A549 (cell line): ENCODE measurements at regions not wholly inside any gene's neighbourhood (a gene's known extent, or its start where the extent isn't known, plus 50 kb on each side); places are given as distances from the start of the nearest gene placed in this dataset.

Source experiments
- ATAC-seq, 2 experiments: fragments of 200-7000 bp in 1 of 2; fragments of >200 bp in 1 of 2; cut with Nextera tagmentation in 1 of 2; cut with Tn5 transposase in 1 of 2; 3 replicates each; pipeline versions ENCODE4 v1.8.0 to v1.9.1; 2018 to 2020; ENCODE audit warnings: mild to moderate bottlenecking in 1 of 2, moderate library complexity in 1 of 2
- CTCF ChIA-PET: fragments of 300-600 bp; sonication (Branson Sonifier 250); formaldehyde crosslinking; extraction: SDS; loops from one replicate; lab custom pipeline; 2021; ENCODE audit warnings: antibody characterized with exemption, inconsistent platforms; lab: Yijun Ruan, JAX
- POLR2A ChIA-PET: fragments of 350-600 bp; formaldehyde crosslinking; extraction: SDS; loops from one replicate; lab custom pipeline; 2021; ENCODE audit warnings: antibody characterized with exemption, inconsistent platforms; lab: Yijun Ruan, JAX
- DNase-seq, 2 experiments: peaks; one replicate each; pipeline versions ENCODE4 v3.0.0 to v3.0.0-alpha.2; 2011 to 2016; ENCODE audit warnings: low read depth in 1 of 2, low spot score in 1 of 2
- FAIRE-seq: peaks from 2 replicates; lab custom pipeline; 2011; peaks lifted over from hg19 to GRCh38; lab: Jason Lieb, UNC
- H3K27ac ChIP-seq, 2 experiments: fragments of >200 bp; sonication (Bioruptor Twin); formaldehyde crosslinking; 3 replicates each; pipeline ENCODE4 v1.5.1; 2016 to 2017
- H3K4me1 ChIP-seq: fragments of >200 bp; sonication (Bioruptor Twin); formaldehyde crosslinking; 3 replicates; pipeline ENCODE4 v1.6.1; 2016
- H3K4me2 ChIP-seq: fragments of >200 bp; sonication (Bioruptor Twin); formaldehyde crosslinking; 3 replicates; pipeline ENCODE4 v1.6.1; 2016
- H3K4me3 ChIP-seq: fragments of >200 bp; sonication (Bioruptor Twin); formaldehyde crosslinking; 3 replicates; pipeline ENCODE4 v1.5.1; 2016
- H3K9me3 ChIP-seq: fragments of >200 bp; sonication (Bioruptor Twin); formaldehyde crosslinking; 3 replicates; pipeline ENCODE4 v1.6.1; 2016
- BHLHE40 ChIP-seq: IDR thresholded peaks from 2 replicates; pipeline ENCODE4 v1.6.1; 2012; ENCODE audit warnings: low read depth, low read length, inconsistent platforms
- CBX2 ChIP-seq: fragments of 200-600 bp; sonication (generic); IDR thresholded peaks from 2 replicates; pipeline ENCODE4 v1.6.1; 2016; ENCODE audit warnings: low read depth, mild to moderate bottlenecking, borderline replicate concordance
- CBX8 ChIP-seq: fragments of 200-600 bp; sonication (generic); IDR thresholded peaks from 2 replicates; pipeline ENCODE4 v1.6.1; 2016
- CEBPB ChIP-seq, 2 experiments: fragments of >200 bp in 1 of 2; sonication (Bioruptor Twin) in 1 of 2; formaldehyde crosslinking in 1 of 2; IDR thresholded peaks; 2 replicates each; pipeline ENCODE4 v1.6.1; 2012 to 2016
- CHD4 ChIP-seq: fragments of 200-600 bp; sonication (generic); IDR thresholded peaks from 2 replicates; pipeline ENCODE4 v1.6.1; 2016; ENCODE audit warnings: antibody characterized with exemption, mild to moderate bottlenecking, borderline replicate concordance
- EHF ChIP-seq: fragments of 250-450 bp; sonication (Bioruptor Pico); IDR thresholded peaks from 2 replicates; pipeline ENCODE4 v1.5.0; 2020; ENCODE audit warnings: mild to moderate bottlenecking
- ELK1 ChIP-seq: fragments of 150-350 bp; IDR thresholded peaks from 2 replicates; pipeline ENCODE4 v1.6.1; 2014; ENCODE audit warnings: low read depth, mild to moderate bottlenecking, low read length
- FOSB ChIP-seq: fragments of 250-450 bp; sonication (Bioruptor Pico); IDR thresholded peaks from 2 replicates; pipeline ENCODE4 v1.5.0; 2020; ENCODE audit warnings: mild to moderate bottlenecking, moderate library complexity
- FOXS1 ChIP-seq: fragments of 250-450 bp; sonication (Bioruptor Pico); IDR thresholded peaks from 2 replicates; pipeline ENCODE4 v1.5.0; 2020; ENCODE audit warnings: mild to moderate bottlenecking, moderate library complexity
- GATA3 ChIP-seq: IDR thresholded peaks from 2 replicates; pipeline ENCODE4 v1.6.1; 2012; ENCODE audit warnings: borderline replicate concordance
- HEYL ChIP-seq: fragments of 250-450 bp; sonication (Bioruptor Pico); IDR thresholded peaks from 2 replicates; pipeline ENCODE4 v1.8.0; 2021; ENCODE audit warnings: mild to moderate bottlenecking, moderate library complexity
- HOXB5 ChIP-seq: fragments of 250-450 bp; sonication (Bioruptor Pico); IDR thresholded peaks from 2 replicates; pipeline ENCODE4 v1.5.0; 2020; ENCODE audit warnings: mild to moderate bottlenecking, moderate library complexity
- KDM5A ChIP-seq: fragments of 200-600 bp; sonication (generic); IDR thresholded peaks from 2 replicates; pipeline ENCODE4 v1.6.1; 2016; ENCODE audit warnings: antibody characterized with exemption, mild to moderate bottlenecking
- MAZ ChIP-seq: fragments of 150-350 bp; IDR thresholded peaks from 2 replicates; pipeline ENCODE4 v1.6.1; 2014; ENCODE audit warnings: antibody characterized with exemption, low read depth, low read length, borderline replicate concordance
- PHF8 ChIP-seq: fragments of 200-600 bp; sonication (generic); IDR thresholded peaks from 2 replicates; pipeline ENCODE4 v1.6.1; 2016; ENCODE audit warnings: low read depth, mild to moderate bottlenecking, antibody characterized with exemption, moderate library complexity, borderline replicate concordance
- POLR2AphosphoS2 ChIP-seq: conservative IDR thresholded peaks from 2 replicates; pipeline ENCODE4 v1.6.1; 2012; ENCODE audit warnings: low read length, improper control_type of control experiment, inconsistent platforms
- RARB ChIP-seq: fragments of 250-450 bp; sonication (Bioruptor Pico); IDR thresholded peaks from 2 replicates; pipeline ENCODE4 v1.8.0; 2021; ENCODE audit warnings: mild to moderate bottlenecking, moderate library complexity
- SREBF2 ChIP-seq: fragments of 450-650 bp; IDR thresholded peaks from 2 replicates; pipeline ENCODE4 v1.6.1; 2014; ENCODE audit warnings: mild to moderate bottlenecking, moderate library complexity
- TFCP2L1 ChIP-seq: fragments of 250-450 bp; sonication (Bioruptor Pico); IDR thresholded peaks from 2 replicates; pipeline ENCODE4 v1.5.0; 2021; ENCODE audit warnings: mild to moderate bottlenecking
- ZC3H11A ChIP-seq: fragments of 450-650 bp; IDR thresholded peaks from 2 replicates; pipeline ENCODE4 v1.6.1; 2014; ENCODE audit warnings: antibody characterized with exemption, mild to moderate bottlenecking
- ZNF302 ChIP-seq: fragments of 250-450 bp; sonication (Bioruptor Pico); IDR thresholded peaks from 2 replicates; pipeline ENCODE4 v1.9.0; 2021; ENCODE audit warnings: inconsistent platforms, mild to moderate bottlenecking, moderate library complexity
- ZSCAN20 ChIP-seq: fragments of 250-450 bp; sonication (Bioruptor Pico); IDR thresholded peaks from 2 replicates; pipeline ENCODE4 v1.8.0; 2022; ENCODE audit warnings: mild to moderate bottlenecking, moderate library complexity
- WGBS: methylation state at CpG from one replicate; pipeline ENCODE4 v1.1.6; 2017; ENCODE audit errors: missing lambda C conversion rate; 5-methylcytosine and 5-hydroxymethylcytosine counted together
- TF ChIP-seq, protein P1 (sequence below): fragments of 250-450 bp; sonication (Bioruptor Pico); IDR thresholded peaks from 2 replicates; pipeline ENCODE4 v1.5.0; 2021; ENCODE audit warnings: mild to moderate bottlenecking, moderate library complexity, borderline replicate concordance

DNA sequence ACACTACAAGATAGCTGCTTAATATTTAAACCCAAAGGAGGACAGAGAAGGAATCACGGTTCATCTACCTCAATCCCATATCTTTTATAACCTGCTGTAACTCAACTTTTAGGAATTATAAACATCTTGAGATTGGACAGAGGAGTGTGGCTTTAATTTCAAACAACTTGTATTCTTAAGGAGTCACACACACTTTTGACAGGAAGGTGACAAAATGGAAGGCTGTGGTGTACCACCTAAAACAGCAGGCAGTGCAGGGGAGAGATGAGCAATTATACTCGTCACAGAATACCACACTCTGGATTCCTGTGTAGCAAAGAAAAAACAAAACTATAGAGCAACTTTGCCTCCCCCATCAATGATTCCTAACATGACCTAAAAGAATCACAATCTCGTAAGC lies 194.8 kb downstream of the ZEB2 start:
- H3K4me3 ChIP-seq: no peak overlapping the region
- H3K9me3 ChIP-seq: no peaks in the 10 kb centered on the region
- ATAC-seq (no peak), DNase-seq (no peak), FAIRE-seq (no peak)
- peaks cover 12% of the 10 kb centered on the region; the same call in 2 of the 3 replicates for H3K4me1 ChIP-seq
- H3K4me2 ChIP-seq: peak overlapping the region; percentile 29; the same call in 2 of the 3 replicates
- TF ChIP-seq CBX8 (no peak), FOXS1 (CRISPR knock-in tag) (no peak), BHLHE40 (no peak), KDM5A (no peak), HOXB5 (CRISPR knock-in tag) (no peak), CHD4 (no peak), ELK1 (no peak), PHF8 (no peak), ZNF302 (CRISPR knock-in tag) (no peak)
- no peak overlapping the region for H3K27ac ChIP-seq
- POLR2A ChIA-PET: no interaction called here
- CTCF ChIA-PET: no interaction called here
- WGBS: 66% methylated on average over 3 of the region's 3 CpGs

DNA sequence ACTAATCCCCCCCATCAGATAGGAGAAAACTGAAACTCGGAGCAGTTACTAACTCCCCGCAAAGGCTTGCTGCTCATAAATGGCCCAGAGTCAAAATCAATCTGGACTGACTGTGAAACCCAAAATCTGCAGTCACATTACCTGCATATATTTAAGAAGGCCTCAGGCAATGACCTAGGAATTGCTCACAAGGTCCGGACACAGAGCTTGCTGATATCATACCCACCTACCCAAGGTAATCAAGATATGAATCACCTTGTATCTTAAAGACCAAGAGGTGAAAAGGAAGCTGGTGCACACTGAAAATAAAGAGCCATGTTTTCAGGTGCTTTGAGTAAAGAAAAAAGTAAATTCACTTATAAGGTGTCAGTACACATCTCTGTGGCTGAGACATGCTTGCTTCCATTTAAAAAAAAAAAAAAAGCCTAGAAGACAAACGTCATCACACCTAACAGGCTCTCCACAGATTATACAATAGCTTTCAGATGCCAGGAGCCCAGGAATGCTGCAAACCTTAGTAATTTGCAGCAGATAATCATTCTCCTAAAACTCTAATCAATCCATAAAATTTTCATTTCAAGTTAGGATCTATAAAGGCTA lies 195.4 kb downstream of the ZEB2 start:
- no peaks in the 10 kb centered on the region for H3K9me3 ChIP-seq
- peak overlapping the region; percentile 29; the same call in 1 of the 3 replicates for H3K4me2 ChIP-seq
- DNase-seq (no peak), ATAC-seq (no peak), FAIRE-seq (no peak)
- H3K4me3 ChIP-seq: no peak overlapping the region
- CTCF ChIA-PET: no interaction called here
- H3K27ac ChIP-seq: no peak overlapping the region
- WGBS: 77% methylated on average over 4 of the region's 4 CpGs
- TF ChIP-seq, protein P1, sequence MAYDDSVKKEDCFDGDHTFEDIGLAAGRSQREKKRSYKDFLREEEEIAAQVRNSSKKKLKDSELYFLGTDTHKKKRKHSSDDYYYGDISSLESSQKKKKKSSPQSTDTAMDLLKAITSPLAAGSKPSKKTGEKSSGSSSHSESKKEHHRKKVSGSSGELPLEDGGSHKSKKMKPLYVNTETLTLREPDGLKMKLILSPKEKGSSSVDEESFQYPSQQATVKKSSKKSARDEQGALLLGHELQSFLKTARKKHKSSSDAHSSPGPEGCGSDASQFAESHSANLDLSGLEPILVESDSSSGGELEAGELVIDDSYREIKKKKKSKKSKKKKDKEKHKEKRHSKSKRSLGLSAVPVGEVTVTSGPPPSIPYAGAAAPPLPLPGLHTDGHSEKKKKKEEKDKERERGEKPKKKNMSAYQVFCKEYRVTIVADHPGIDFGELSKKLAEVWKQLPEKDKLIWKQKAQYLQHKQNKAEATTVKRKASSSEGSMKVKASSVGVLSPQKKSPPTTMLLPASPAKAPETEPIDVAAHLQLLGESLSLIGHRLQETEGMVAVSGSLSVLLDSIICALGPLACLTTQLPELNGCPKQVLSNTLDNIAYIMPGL (CRISPR knock-in tag): no peak
- TF ChIP-seq ZNF302 (CRISPR knock-in tag) (no peak), CBX2 (no peak), FOSB (no peak), ELK1 (no peak), GATA3 (no peak), POLR2AphosphoS2 (no peak), ZC3H11A (no peak), CBX8 (no peak), SREBF2 (no peak), TFCP2L1 (no peak), RARB (no peak), CEBPB (IDR thresholded peaks at IDR 0.05) (no peak), MAZ (no peak), CHD4 (no peak), ZSCAN20 (CRISPR knock-in tag) (no peak), EHF (CRISPR knock-in tag) (no peak), HEYL (CRISPR knock-in tag) (no peak)
- TF ChIP-seq, all 56 proteins: peak for 0
- POLR2A ChIA-PET: no interaction called here
- peaks cover 12% of the 10 kb centered on the region; the same call in 2 of the 3 replicates for H3K4me1 ChIP-seq
